ENCODE measurements at regions not wholly inside any gene's neighbourhood (a gene's known extent, or its start where the extent isn't known, plus 50 kb on each side); places are given as distances from the start of the nearest gene placed in this dataset.

- Histone ChIP-seq H3K36me3 (replicated peaks in 1 of 2; ENCODE audit: control insufficient read depth in 1 of 2, insufficient read depth in 2 of 2, low read length in 2 of 2) (no peaks in the 10 kb centered on the region), H3K27me3 (ENCODE audit: control insufficient read depth in 2 of 2, insufficient read depth in 2 of 2, low read length in 2 of 2) (no peaks in the 10 kb centered on the region), H4K20me1 (ENCODE audit: insufficient read depth, low read length) (no peaks in the 10 kb centered on the region), H3K4me2 (replicated peaks; ENCODE audit: extremely low read depth, low read length, poor library complexity, severe bottlenecking) (no peak overlapping the region), H3K9me3 (replicated peaks in 1 of 2; ENCODE audit: control insufficient read depth in 1 of 2, insufficient read depth in 1 of 2, low read length in 2 of 2) (no peaks in the 10 kb centered on the region), H3K79me2 (ENCODE audit: insufficient read depth, low read length) (no peaks in the 10 kb centered on the region), H3K27ac (ENCODE audit: low read depth in 1 of 2, low read length in 2 of 2) (no peak overlapping the region), H3K4me3 (replicated peaks in 1 of 3; ENCODE audit: low read depth in 2 of 3, low read length in 3 of 3) (no peak overlapping the region), H3K4me1 (ENCODE audit: control insufficient read depth in 1 of 2, insufficient read depth in 2 of 2, low read length in 2 of 2) (no peaks in the 10 kb centered on the region), H3K9ac (ENCODE audit: insufficient read depth, low read length, poor library complexity, severe bottlenecking) (no peak overlapping the region), H2AFZ (ENCODE audit: insufficient read depth, low read depth, low read length, poor library complexity, severe bottlenecking) (no peak overlapping the region)
- Mint-ChIP-seq H3K4me3 (no peak overlapping the region), H3K27me3 (ENCODE audit: low read depth in 3 of 3) (peaks cover 0 to 2% (median 2%) of the 10 kb centered on the region in 3 donors), H3K9me3 (peaks cover 0 to 2% (median 0%) of the 10 kb centered on the region in 7 donors), H3K27ac (no peak overlapping the region), H3K36me3 (no peaks in the 10 kb centered on the region), H3K4me1 (peaks cover 3% of the 10 kb centered on the region)
- no peak for DNase-seq
- intact Hi-C loops (cut with micrococcal nuclease) = no loop called here
- WGBS (ENCODE audit: insufficient coverage) = 100% methylated on average over 1 of the region's 2 CpGs
- TF ChIP-seq, protein P1, sequence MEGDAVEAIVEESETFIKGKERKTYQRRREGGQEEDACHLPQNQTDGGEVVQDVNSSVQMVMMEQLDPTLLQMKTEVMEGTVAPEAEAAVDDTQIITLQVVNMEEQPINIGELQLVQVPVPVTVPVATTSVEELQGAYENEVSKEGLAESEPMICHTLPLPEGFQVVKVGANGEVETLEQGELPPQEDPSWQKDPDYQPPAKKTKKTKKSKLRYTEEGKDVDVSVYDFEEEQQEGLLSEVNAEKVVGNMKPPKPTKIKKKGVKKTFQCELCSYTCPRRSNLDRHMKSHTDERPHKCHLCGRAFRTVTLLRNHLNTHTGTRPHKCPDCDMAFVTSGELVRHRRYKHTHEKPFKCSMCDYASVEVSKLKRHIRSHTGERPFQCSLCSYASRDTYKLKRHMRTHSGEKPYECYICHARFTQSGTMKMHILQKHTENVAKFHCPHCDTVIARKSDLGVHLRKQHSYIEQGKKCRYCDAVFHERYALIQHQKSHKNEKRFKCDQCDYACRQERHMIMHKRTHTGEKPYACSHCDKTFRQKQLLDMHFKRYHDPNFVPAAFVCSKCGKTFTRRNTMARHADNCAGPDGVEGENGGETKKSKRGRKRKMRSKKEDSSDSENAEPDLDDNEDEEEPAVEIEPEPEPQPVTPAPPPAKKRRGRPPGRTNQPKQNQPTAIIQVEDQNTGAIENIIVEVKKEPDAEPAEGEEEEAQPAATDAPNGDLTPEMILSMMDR (IDR thresholded peaks at IDR 0.05) = no peak
Measured at GRCh38 chr2:207362716-207363115, 167.0 kb upstream of the CREB1 start.

GRCh38 chr2:207363761-207364290 is 165.9 kb upstream of the CREB1 start:
- Histone ChIP-seq H3K27me3 (ENCODE audit: control insufficient read depth in 2 of 2, insufficient read depth in 2 of 2, low read length in 2 of 2) (no peaks in the 10 kb centered on the region), H3K36me3 (replicated peaks in 1 of 2; ENCODE audit: control insufficient read depth in 1 of 2, insufficient read depth in 2 of 2, low read length in 2 of 2) (no peaks in the 10 kb centered on the region), H3K4me3 (replicated peaks in 1 of 3; ENCODE audit: low read depth in 2 of 3, low read length in 3 of 3) (no peak overlapping the region), H3K27ac (ENCODE audit: low read depth in 1 of 2, low read length in 2 of 2) (no peak overlapping the region), H3K4me2 (replicated peaks; ENCODE audit: extremely low read depth, low read length, poor library complexity, severe bottlenecking) (no peak overlapping the region), H3K9me3 (replicated peaks in 1 of 2; ENCODE audit: control insufficient read depth in 1 of 2, insufficient read depth in 1 of 2, low read length in 2 of 2) (no peaks in the 10 kb centered on the region), H2AFZ (ENCODE audit: insufficient read depth, low read depth, low read length, poor library complexity, severe bottlenecking) (no peak overlapping the region), H3K4me1 (ENCODE audit: control insufficient read depth in 1 of 2, insufficient read depth in 2 of 2, low read length in 2 of 2) (no peaks in the 10 kb centered on the region), H4K20me1 (ENCODE audit: insufficient read depth, low read length) (no peaks in the 10 kb centered on the region), H3K79me2 (ENCODE audit: insufficient read depth, low read length) (no peaks in the 10 kb centered on the region), H3K9ac (ENCODE audit: insufficient read depth, low read length, poor library complexity, severe bottlenecking) (no peak overlapping the region)
- H3K4me1 Mint-ChIP-seq = peaks cover 3% of the 10 kb centered on the region
- H3K4me3 Mint-ChIP-seq = no peak overlapping the region
- no peaks in the 10 kb centered on the region for H3K36me3 Mint-ChIP-seq
- intact Hi-C loops (cut with micrococcal nuclease) = no loop called here
- peaks cover 0 to 2% (median 2%) of the 10 kb centered on the region in 3 donors for H3K27me3 Mint-ChIP-seq (ENCODE audit: low read depth in 3 of 3)
- peaks cover 0 to 2% (median 0%) of the 10 kb centered on the region in 7 donors for H3K9me3 Mint-ChIP-seq
- no peak for DNase-seq
- WGBS (ENCODE audit: insufficient coverage) = no CpG with 5 or more reads among the region's 1 CpG
- no peak overlapping the region for H3K27ac Mint-ChIP-seq
- TF ChIP-seq, protein P1 (IDR thresholded peaks at IDR 0.05) = no peak
